ENCODE measurements at regions not wholly inside any gene's neighbourhood (a gene's known extent, or its start where the extent isn't known, plus 50 kb on each side); places are given as distances from the start of the nearest gene placed in this dataset.
"Not testable (repeated sequence)": the region's sequence is repeated elsewhere in the genome, so short reads cannot be mapped to it uniquely, and the experiment has no call there.

- H2BK120ac ChIP-seq (ENCODE audit: low read depth, low read length): no peak overlapping the region
- no peak overlapping the region for H4K5ac ChIP-seq (ENCODE audit: low read depth, low read length)
- no peak overlapping the region for H3K4me2 ChIP-seq (ENCODE audit: low read depth, low read length)
- no peaks in the 10 kb centered on the region for H3K4me1 ChIP-seq (ENCODE audit: control insufficient read depth, insufficient read depth, low read length)
- intact Hi-C loops (cut with micrococcal nuclease) (no loop called here), in situ Hi-C loops (cut with MboI; ENCODE audit: low sequenced_read_pairs) (no loop called here), dilution Hi-C loops (cut with HindIII; ENCODE audit: low sequenced_read_pairs, unreplicated experiment) (no loop called here)
- no peak overlapping the region for H2AK5ac ChIP-seq (ENCODE audit: low read depth, low read length)
- CTCF ChIA-PET: no interaction called here
- H3K9ac ChIP-seq (ENCODE audit: low read depth, low read length): no peak overlapping the region
- BruUV-seq (replicated peaks): no TSS peak
- H2BK20ac ChIP-seq (ENCODE audit: low read depth, low read length): no peak overlapping the region
- no peaks in the 10 kb centered on the region for H3K9me1 ChIP-seq (ENCODE audit: insufficient read depth, low read length)
- POLR2A ChIA-PET (ENCODE audit: unreplicated experiment): no interaction called here
- no peak overlapping the region for H3K27ac ChIP-seq (ENCODE audit: insufficient read depth, low read length)
- no peak overlapping the region for H2AK9ac ChIP-seq (replicated peaks; ENCODE audit: low read depth, low read length, poor library complexity)
- no peak overlapping the region for H3K4ac ChIP-seq (ENCODE audit: low read depth, low read length)
- H3K56ac ChIP-seq (ENCODE audit: extremely low read depth, insufficient read depth, low read length): no peak overlapping the region
- no peak overlapping the region for H4K91ac ChIP-seq (ENCODE audit: insufficient read depth, low read depth, low read length)
- no peaks in the 10 kb centered on the region for H3K36me3 ChIP-seq (ENCODE audit: control insufficient read depth, insufficient read depth, low read length)
- no peak overlapping the region for H3K14ac ChIP-seq (replicated peaks; ENCODE audit: low read depth, low read length)
- no peak overlapping the region for H2BK15ac ChIP-seq (ENCODE audit: low read depth, low read length)
- H4K8ac ChIP-seq (ENCODE audit: low read depth in 2 of 2, low read length in 2 of 2): no peak overlapping the region
- ATAC-seq (ENCODE audit: low read depth) (no peak), DNase-seq (no peak)
- H2AFZ ChIP-seq (replicated peaks; ENCODE audit: low read length, poor library complexity): no peak overlapping the region
- H3K18ac ChIP-seq (ENCODE audit: low read depth, low read length): no peak overlapping the region
- H3K4me3 ChIP-seq (ENCODE audit: insufficient read depth, low read depth, low read length): no peak overlapping the region
- no CpG with 5 or more reads among the region's 4 CpGs for WGBS, 2 experiments (ENCODE audit: extremely low coverage in 2 of 2, insufficient read length in 1 of 2)
- no peak overlapping the region for H2BK5ac ChIP-seq (ENCODE audit: low read depth, low read length, poor library complexity, severe bottlenecking)
- H3K27me3 ChIP-seq (ENCODE audit: control insufficient read depth, insufficient read depth, low read length): no peaks in the 10 kb centered on the region
- H3K79me1 ChIP-seq (ENCODE audit: low read depth in 1 of 2, low read length in 2 of 2): no peaks in the 10 kb centered on the region
- H4K20me1 ChIP-seq (ENCODE audit: insufficient read depth, low read length): no peaks in the 10 kb centered on the region
- TF ChIP-seq SMC3 (IDR thresholded peaks at IDR 0.05; ENCODE audit: low read depth, low read length): no peak
- H3K23ac ChIP-seq (ENCODE audit: low read depth, low read length): no peak overlapping the region
- H3K9me3 ChIP-seq (ENCODE audit: control insufficient read depth, insufficient read depth, low read length): no peaks in the 10 kb centered on the region; the same call in none of the 2 replicates
Measured at GRCh38 chr7:21338728-21339164, 89.1 kb upstream of the SP4 start.

GRCh38 chr7:21344900-21345299 lies 83.0 kb upstream of the SP4 start:
- H2BK15ac ChIP-seq (ENCODE audit: low read depth, low read length); H3K9ac ChIP-seq (ENCODE audit: low read depth, low read length); H3K56ac ChIP-seq (ENCODE audit: extremely low read depth, insufficient read depth, low read length); H3K9me1 ChIP-seq (ENCODE audit: insufficient read depth, low read length); H4K8ac ChIP-seq (ENCODE audit: low read depth in 2 of 2, low read length in 2 of 2); H2BK120ac ChIP-seq (ENCODE audit: low read depth, low read length); H3K9me3 ChIP-seq (ENCODE audit: control insufficient read depth, insufficient read depth, low read length); POLR2A ChIA-PET (ENCODE audit: unreplicated experiment); H4K20me1 ChIP-seq (ENCODE audit: insufficient read depth, low read length); H2AFZ ChIP-seq (replicated peaks; ENCODE audit: low read length, poor library complexity); H4K91ac ChIP-seq (ENCODE audit: insufficient read depth, low read depth, low read length); intact Hi-C loops (cut with micrococcal nuclease); BruUV-seq (replicated peaks); H2AK9ac ChIP-seq (replicated peaks; ENCODE audit: low read depth, low read length, poor library complexity); H3K14ac ChIP-seq (replicated peaks; ENCODE audit: low read depth, low read length); in situ Hi-C loops (cut with MboI; ENCODE audit: low sequenced_read_pairs); H3K4ac ChIP-seq (ENCODE audit: low read depth, low read length); H3K27ac ChIP-seq (ENCODE audit: insufficient read depth, low read length); H2AK5ac ChIP-seq (ENCODE audit: low read depth, low read length); H4K5ac ChIP-seq (ENCODE audit: low read depth, low read length); ATAC-seq (ENCODE audit: low read depth); H2BK20ac ChIP-seq (ENCODE audit: low read depth, low read length); H3K36me3 ChIP-seq (ENCODE audit: control insufficient read depth, insufficient read depth, low read length); CTCF ChIA-PET; dilution Hi-C loops (cut with HindIII; ENCODE audit: low sequenced_read_pairs, unreplicated experiment); H3K4me3 ChIP-seq (ENCODE audit: insufficient read depth, low read depth, low read length); H3K79me1 ChIP-seq (ENCODE audit: low read depth in 1 of 2, low read length in 2 of 2); DNase-seq; H3K18ac ChIP-seq (ENCODE audit: low read depth, low read length); H3K4me1 ChIP-seq (ENCODE audit: control insufficient read depth, insufficient read depth, low read length); H3K27me3 ChIP-seq (ENCODE audit: control insufficient read depth, insufficient read depth, low read length); H3K4me2 ChIP-seq (ENCODE audit: low read depth, low read length); H3K23ac ChIP-seq (ENCODE audit: low read depth, low read length); H2BK5ac ChIP-seq (ENCODE audit: low read depth, low read length, poor library complexity, severe bottlenecking): not testable (repeated sequence)
- WGBS, 2 experiments (ENCODE audit: extremely low coverage in 2 of 2, insufficient read length in 1 of 2): no CpG with 5 or more reads among the region's 7 CpGs
